ENCODE measurements at regions not wholly inside any gene's neighbourhood (a gene's known extent, or its start where the extent isn't known, plus 50 kb on each side); places are given as distances from the start of the nearest gene placed in this dataset.

- TF ChIP-seq RAD21 (IDR thresholded peaks at IDR 0.05), result no peak
- no peak for TF ChIP-seq CTCF (IDR thresholded peaks at IDR 0.05; ENCODE audit: low read depth, low read length, missing input control)
Measured at GRCh38 chr7:136139417-136139816, 162.3 kb upstream of the MTPN start.

Data from liver (tissue), 3 donors.